ENCODE measurements at regions not wholly inside any gene's neighbourhood (a gene's known extent, or its start where the extent isn't known, plus 50 kb on each side); places are given as distances from the start of the nearest gene placed in this dataset.

GRCh38 chr10:21264271-21264670 lies 261.2 kb downstream of the SKIDA1 start:
- no peak for TF ChIP-seq POLR2AphosphoS5 (IDR thresholded peaks at IDR 0.05)
- TF ChIP-seq POLR2A (IDR thresholded peaks at IDR 0.05), result no peak
